SK-N-SH treated with all-trans-retinoic acid at 6 μM for 48 hours (cell line): ENCODE measurements at regions not wholly inside any gene's neighbourhood (a gene's known extent, or its start where the extent isn't known, plus 50 kb on each side); places are given as distances from the start of the nearest gene placed in this dataset.

ENCODE experiments used
- ATAC-seq: fragments of 200-7000 bp; cut with Tn5 transposase; 3 replicates; pipeline ENCODE4 v1.9.1; 2020; ENCODE audit warnings: mild to moderate bottlenecking, moderate library complexity
- ARNTL ChIP-seq: fragments of 450-650 bp; formaldehyde crosslinking; IDR thresholded peaks from 2 replicates; pipeline ENCODE4 v1.5.0; 2020; ENCODE audit warnings: low read depth, mild to moderate bottlenecking, moderate library complexity, borderline replicate concordance
- BACH2 ChIP-seq: fragments of 250-450 bp; sonication (Bioruptor Pico); IDR thresholded peaks from 2 replicates; pipeline ENCODE4 v1.9.0; 2021; ENCODE audit warnings: mild to moderate bottlenecking, borderline replicate concordance
- CREB5 ChIP-seq: fragments of 250-450 bp; sonication (Bioruptor Pico); IDR thresholded peaks from 2 replicates; pipeline ENCODE4 v1.5.1; 2020; ENCODE audit warnings: low read depth, mild to moderate bottlenecking, moderate library complexity
- CSDC2 ChIP-seq: fragments of 250-450 bp; sonication (Bioruptor Pico); IDR thresholded peaks from 2 replicates; pipeline ENCODE4 v1.5.0; 2020; ENCODE audit warnings: mild to moderate bottlenecking, moderate library complexity
- CSRNP3 ChIP-seq: fragments of 250-450 bp; sonication (Bioruptor Pico); IDR thresholded peaks from 2 replicates; pipeline ENCODE4 v1.5.1; 2021; ENCODE audit warnings: mild to moderate bottlenecking, moderate library complexity
- ESRRG ChIP-seq: fragments of 250-450 bp; sonication (Bioruptor Pico); IDR thresholded peaks from 2 replicates; pipeline ENCODE4 v1.6.1; 2021; ENCODE audit warnings: mild to moderate bottlenecking
- GLIS3 ChIP-seq: fragments of 250-450 bp; sonication (Bioruptor Pico); IDR thresholded peaks from 2 replicates; pipeline ENCODE4 v1.5.0; 2020; ENCODE audit warnings: mild to moderate bottlenecking, moderate library complexity
- OSR1 ChIP-seq: fragments of 250-450 bp; sonication (Bioruptor Pico); IDR thresholded peaks from 2 replicates; pipeline ENCODE4 v1.8.0; 2022; ENCODE audit warnings: moderate library complexity, mild to moderate bottlenecking, inconsistent platforms
- PATZ1 ChIP-seq: fragments of 250-450 bp; sonication (Bioruptor Pico); IDR thresholded peaks from 2 replicates; pipeline ENCODE4 v1.8.0; 2020; ENCODE audit warnings: mild to moderate bottlenecking, moderate library complexity, borderline replicate concordance
- PPARA ChIP-seq: fragments of 250-450 bp; sonication (Bioruptor Pico); IDR thresholded peaks from 2 replicates; pipeline ENCODE4 v1.5.0; 2020; ENCODE audit warnings: mild to moderate bottlenecking, borderline replicate concordance
- RARB ChIP-seq: fragments of 250-450 bp; sonication (Bioruptor Pico); IDR thresholded peaks from 2 replicates; pipeline ENCODE4 v1.8.0; 2021; ENCODE audit warnings: mild to moderate bottlenecking, moderate library complexity
- SNAI2 ChIP-seq: fragments of 250-450 bp; sonication (Bioruptor Pico); IDR thresholded peaks from 2 replicates; pipeline ENCODE4 v1.5.0; 2020; ENCODE audit warnings: mild to moderate bottlenecking, moderate library complexity
- TCF4 ChIP-seq: fragments of 250-450 bp; sonication (Bioruptor Pico); IDR thresholded peaks from 2 replicates; pipeline ENCODE4 v1.8.0; 2021; ENCODE audit warnings: mild to moderate bottlenecking, moderate library complexity, borderline replicate concordance
- TOX ChIP-seq: fragments of 250-450 bp; sonication (Bioruptor Pico); IDR thresholded peaks from 2 replicates; pipeline ENCODE4 v1.8.0; 2021; ENCODE audit warnings: mild to moderate bottlenecking, moderate library complexity, borderline replicate concordance
- TSHZ2 ChIP-seq: fragments of 250-450 bp; sonication (Bioruptor Pico); IDR thresholded peaks from 2 replicates; pipeline ENCODE4 v1.5.0; 2020; ENCODE audit warnings: mild to moderate bottlenecking, moderate library complexity
- ZC3H10 ChIP-seq: fragments of 250-450 bp; sonication (Bioruptor Pico); IDR thresholded peaks from 2 replicates; pipeline ENCODE4 v1.5.1; 2021; ENCODE audit warnings: mild to moderate bottlenecking, moderate library complexity
- ZFP3 ChIP-seq: fragments of 250-450 bp; sonication (Bioruptor Pico); IDR thresholded peaks from 2 replicates; pipeline ENCODE4 v1.5.0; 2020; ENCODE audit warnings: mild to moderate bottlenecking, moderate library complexity
- ZFP30 ChIP-seq: fragments of 450-650 bp; formaldehyde crosslinking; IDR thresholded peaks from 2 replicates; pipeline ENCODE4 v1.5.0; 2022; ENCODE audit warnings: mild to moderate bottlenecking, moderate library complexity
- ZNF565 ChIP-seq: fragments of 450-650 bp; formaldehyde crosslinking; conservative IDR thresholded peaks from 2 replicates; pipeline ENCODE4 v1.5.0; 2020; ENCODE audit warnings: low read depth, mild to moderate bottlenecking, moderate library complexity
- ZNF70 ChIP-seq: fragments of 450-650 bp; formaldehyde crosslinking; IDR thresholded peaks from 2 replicates; pipeline ENCODE4 v1.5.0; 2020; ENCODE audit warnings: mild to moderate bottlenecking, moderate library complexity

GRCh38 chr5:33048315-33048714 lies 337.2 kb downstream of the NPR3 start:
- TF ChIP-seq RARB (CRISPR knock-in tag) (no peak), ZFP3 (CRISPR knock-in tag) (no peak), SNAI2 (CRISPR knock-in tag) (no peak), CSRNP3 (CRISPR knock-in tag) (no peak), TSHZ2 (CRISPR knock-in tag) (no peak), GLIS3 (CRISPR knock-in tag) (no peak), CSDC2 (CRISPR knock-in tag) (no peak), ZNF70 (no peak), PPARA (CRISPR knock-in tag) (no peak), BACH2 (CRISPR knock-in tag) (no peak), ZFP30 (CRISPR knock-in tag) (no peak), TOX (CRISPR knock-in tag) (no peak)
- no peak; the same call in 2 of the 3 replicates for ATAC-seq

- no peak for TF ChIP-seq ZNF565 (CRISPR knock-in tag)
- TF ChIP-seq PPARA (CRISPR knock-in tag) = no peak
- no peak for TF ChIP-seq ESRRG
- no peak for TF ChIP-seq ZC3H10
- TF ChIP-seq GLIS3 (CRISPR knock-in tag) = no peak
- TF ChIP-seq ZFP3 (CRISPR knock-in tag) = no peak
- TF ChIP-seq TCF4 = no peak
- no peak for TF ChIP-seq CREB5 (CRISPR knock-in tag)
- TF ChIP-seq OSR1 (CRISPR knock-in tag) = no peak
- TF ChIP-seq ARNTL (CRISPR knock-in tag) = no peak
- TF ChIP-seq RARB (CRISPR knock-in tag) = no peak
- TF ChIP-seq TSHZ2 (CRISPR knock-in tag) = no peak
- TF ChIP-seq PATZ1 = no peak
- TF ChIP-seq, all 23 proteins: peak for 0
- ATAC-seq = peak; percentile 89
Measured at GRCh38 chr5:33049298-33049697, 338.2 kb downstream of the NPR3 start.

GRCh38 chr5:33049842-33050241 lies 338.7 kb downstream of the NPR3 start:
- ATAC-seq = peak; percentile 92
- TF ChIP-seq RARB (CRISPR knock-in tag) = no peak
- TF ChIP-seq ZFP3 (CRISPR knock-in tag) = no peak
- TF ChIP-seq ZNF70 = no peak
- TF ChIP-seq ARNTL (CRISPR knock-in tag) = no peak
